GM12878 (cell line): ENCODE measurements at regions not wholly inside any gene's neighbourhood (a gene's known extent, or its start where the extent isn't known, plus 50 kb on each side); places are given as distances from the start of the nearest gene placed in this dataset.

ENCODE experiments used
- GABPA ChIP-seq: IDR thresholded peaks from 2 replicates; pipeline ENCODE4 v1.6.1; 2014; ENCODE audit warnings: antibody characterized with exemption, low read depth, mild to moderate bottlenecking, inconsistent platforms
- REST ChIP-seq: IDR thresholded peaks from 2 replicates; pipeline ENCODE4 v1.6.1; 2012; ENCODE audit warnings: mild to moderate bottlenecking, low read depth, low read length
- TARDBP ChIP-seq: IDR thresholded peaks from 2 replicates; pipeline ENCODE4 v1.6.1; 2016; ENCODE audit warnings: borderline replicate concordance

- no peak for TF ChIP-seq REST
- no peak for TF ChIP-seq GABPA
- TF ChIP-seq TARDBP = no peak
Observed at GRCh38 chr6:112939563-112939962, 592.4 kb downstream of the RFPL4B start.
